NCI-H1694 treated with DMSO at 0.1 percent for 48 hours (cell line): ENCODE measurements at regions not wholly inside any gene's neighbourhood (a gene's known extent, or its start where the extent isn't known, plus 50 kb on each side); places are given as distances from the start of the nearest gene placed in this dataset.

ENCODE experiments used
- DNase-seq: peaks from one replicate; lab custom pipeline; 2025; lab: John Stamatoyannopoulos, UW

DNA sequence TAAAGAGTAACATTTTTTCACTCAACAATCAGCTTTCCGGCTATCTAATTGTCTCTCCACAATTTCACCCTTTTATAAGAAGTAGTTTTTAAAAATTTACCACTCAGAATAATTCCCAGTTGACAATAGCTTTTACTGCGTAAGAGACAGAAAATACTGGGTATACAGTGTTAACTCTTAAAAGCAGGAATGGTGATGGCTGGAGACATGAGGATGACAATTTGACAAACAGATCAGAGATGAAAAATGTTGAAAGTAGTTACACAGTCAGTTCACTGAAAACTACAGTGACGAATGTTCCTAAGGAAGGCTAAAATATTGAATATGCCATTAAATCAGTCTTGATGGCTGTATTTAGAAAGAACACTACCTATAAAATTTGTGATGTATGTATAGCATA, 1146.8 kb upstream of the B3GALT2 start:
- DNase-seq = no peak

DNA sequence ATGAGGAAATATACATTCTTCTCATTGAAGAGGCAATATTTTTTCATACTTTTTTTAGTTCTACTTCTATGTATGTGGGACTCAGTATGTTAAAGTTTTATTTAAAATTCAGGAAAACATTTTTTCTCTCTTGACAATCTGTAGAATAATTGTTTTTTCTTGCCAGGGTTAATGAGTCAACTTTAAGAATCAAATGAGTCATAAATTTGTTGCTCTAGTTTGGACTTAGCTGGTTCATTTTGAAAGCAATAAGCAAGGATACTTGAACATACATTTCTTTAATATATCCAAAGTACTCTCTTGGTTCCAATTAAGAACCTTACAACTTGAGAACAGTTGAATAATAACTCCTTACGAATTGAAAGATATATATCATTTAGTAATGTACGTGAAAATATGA, 1145.3 kb upstream of the B3GALT2 start:
- no peak for DNase-seq

DNA sequence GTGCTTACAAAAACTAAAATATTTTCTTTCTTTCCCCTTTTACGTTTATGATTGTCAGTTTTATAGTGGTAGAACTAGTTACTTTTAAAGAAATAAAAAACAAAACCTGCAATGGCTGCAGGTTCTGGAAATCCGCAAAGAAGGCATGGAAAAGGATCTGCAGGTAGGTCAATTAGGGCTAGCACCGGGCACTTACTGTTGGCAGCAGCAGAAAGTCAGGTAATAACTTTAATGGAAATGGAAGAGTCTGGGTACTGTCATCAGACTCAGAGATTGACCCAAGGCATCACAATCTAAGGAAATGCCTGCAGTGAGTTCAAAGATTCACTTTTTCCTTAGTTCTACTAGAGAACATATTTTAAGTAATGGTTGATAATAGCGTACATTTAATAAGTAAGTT, 1136.3 kb upstream of the B3GALT2 start:
- DNase-seq = no peak

GRCh38 chr1:194318790-194319280, 1132.4 kb upstream of the B3GALT2 start:
- no peak for DNase-seq

DNA sequence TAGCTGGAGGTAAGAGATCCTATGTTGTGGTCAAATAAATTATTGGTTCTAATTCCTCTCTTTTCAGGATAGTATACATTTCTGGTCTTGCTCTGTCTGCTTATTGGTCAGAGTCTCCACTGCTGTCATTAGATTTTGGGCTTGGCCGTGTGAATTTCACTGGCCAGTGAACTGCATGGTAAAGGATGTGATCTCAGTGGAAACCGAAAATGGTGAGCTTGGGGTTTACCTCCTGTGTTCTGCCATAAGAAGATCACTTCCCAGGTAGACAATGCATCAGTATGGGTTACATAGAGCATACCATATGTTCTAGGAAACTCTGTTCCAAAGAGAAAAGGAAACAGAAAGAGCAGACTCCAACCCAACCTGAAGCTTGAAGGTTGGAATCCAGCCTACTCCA, 1123.3 kb upstream of the B3GALT2 start:
- DNase-seq = no peak

DNA sequence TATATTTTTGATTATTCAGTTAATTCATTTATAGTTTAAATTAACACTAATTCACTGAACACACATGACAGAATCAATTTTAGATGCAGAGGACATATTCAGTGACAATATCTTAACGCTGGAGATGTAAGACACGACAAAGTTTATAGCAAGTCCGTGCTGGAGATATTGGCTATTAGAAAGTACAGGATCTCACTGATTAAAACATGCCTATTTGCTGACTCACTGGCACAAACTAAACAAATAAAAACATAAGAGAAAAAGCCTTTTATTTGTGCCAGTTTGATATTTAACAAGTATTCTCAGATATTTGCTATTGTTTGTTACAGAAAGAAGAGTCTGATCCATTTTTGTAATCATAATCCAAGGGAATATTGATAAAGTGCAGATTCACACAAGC, 1122.9 kb upstream of the B3GALT2 start:
- DNase-seq = no peak

DNA sequence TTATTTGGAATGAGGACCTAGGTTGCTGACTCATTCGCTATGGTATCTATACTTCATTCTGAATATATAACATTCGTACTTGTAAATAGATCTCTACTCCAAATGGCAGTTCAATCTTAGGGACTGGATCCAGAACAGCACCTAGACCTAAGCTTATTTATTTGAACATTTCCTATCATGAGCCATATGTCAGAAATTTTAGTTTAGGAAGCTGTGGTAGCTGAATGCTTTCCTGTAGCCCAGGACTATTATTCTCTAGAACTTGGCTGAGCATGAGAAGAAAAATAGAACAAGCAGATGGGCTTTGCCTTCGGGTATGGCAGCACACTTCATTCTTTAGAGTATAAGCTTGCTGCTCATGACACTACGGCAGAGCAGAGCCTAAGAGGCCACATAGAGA, 1114.4 kb upstream of the B3GALT2 start:
- peak; percentile 60 for DNase-seq

DNA sequence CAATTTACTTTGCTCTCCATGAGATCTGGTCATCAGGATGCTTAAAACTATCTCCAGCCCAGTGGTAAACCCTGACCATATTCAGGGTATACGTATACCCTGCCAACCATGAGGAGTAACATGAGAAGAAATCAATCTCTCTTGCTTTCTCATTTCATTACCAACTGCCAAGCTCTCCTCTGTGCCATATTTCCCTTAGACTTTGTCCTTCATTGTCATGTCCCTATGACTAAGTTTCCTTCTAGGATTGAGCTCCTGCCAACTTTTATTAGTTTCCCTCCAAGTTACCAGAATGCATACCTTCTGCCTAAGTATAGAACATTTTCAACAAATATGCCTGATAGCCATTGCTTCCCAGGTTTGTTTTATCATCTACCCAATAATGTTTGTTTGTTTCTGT, 1113.9 kb upstream of the B3GALT2 start:
- no peak for DNase-seq

DNA sequence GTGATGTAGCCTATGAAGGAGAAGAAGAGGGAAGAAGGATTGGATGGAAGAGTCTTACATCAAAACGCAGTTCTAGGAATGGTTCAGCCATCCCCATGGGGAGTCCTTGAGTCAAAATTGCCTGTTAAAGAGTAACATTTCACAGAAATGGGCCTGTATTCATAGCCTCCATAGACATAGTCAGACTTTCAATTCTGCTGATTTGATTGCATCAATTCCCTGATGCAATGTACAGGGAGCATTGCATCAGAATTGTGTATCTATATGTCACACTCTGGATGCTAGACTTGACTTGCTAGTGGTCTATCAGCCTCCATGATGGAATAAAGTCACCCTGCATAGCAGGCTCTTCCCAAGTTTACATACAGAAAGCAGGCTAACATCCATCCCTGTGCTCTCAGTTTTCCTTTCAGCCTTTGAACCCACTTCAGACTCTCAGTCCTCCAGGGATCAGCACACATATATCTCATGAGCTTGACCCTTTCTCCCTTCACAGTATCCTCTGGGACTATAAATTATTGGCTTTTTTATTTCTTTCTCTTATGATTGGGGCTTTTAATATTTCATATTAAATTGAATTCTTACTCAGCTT, 1111.7 kb upstream of the B3GALT2 start:
- DNase-seq = no peak

- no peak for DNase-seq
Measured at GRCh38 chr1:194297094-194297493, 1110.7 kb upstream of the B3GALT2 start.

GRCh38 chr1:194296201-194296600, 1109.8 kb upstream of the B3GALT2 start:
- no peak for DNase-seq

GRCh38 chr1:194295685-194296084, 1109.3 kb upstream of the B3GALT2 start:
- DNase-seq = peak; percentile 5

DNA sequence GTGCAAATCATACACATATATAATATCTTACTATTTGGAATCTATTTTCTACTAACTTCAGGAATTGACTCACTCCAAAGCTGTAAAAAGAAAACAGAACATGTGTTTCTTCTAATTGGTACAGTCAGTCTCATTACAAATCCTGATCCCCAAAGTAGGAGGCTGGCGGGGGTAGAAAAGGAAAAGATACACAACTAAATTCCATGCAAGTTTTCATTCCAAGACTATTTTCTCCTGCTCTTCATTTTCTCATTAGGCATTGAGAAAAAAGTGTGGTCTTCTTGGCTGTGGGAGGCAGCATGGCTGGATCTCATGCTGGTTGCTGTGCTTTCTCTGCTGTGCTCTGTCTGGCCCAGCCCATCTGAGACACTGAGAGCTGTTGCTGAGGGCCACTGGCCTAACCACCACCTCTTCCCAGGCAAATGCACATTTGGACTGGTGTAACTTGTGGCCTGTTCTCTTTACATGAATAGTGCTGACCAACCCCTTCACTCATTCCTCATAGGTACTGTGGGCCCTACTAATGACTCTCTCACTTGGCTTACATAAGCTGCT, 1107.5 kb upstream of the B3GALT2 start:
- no peak for DNase-seq

DNA sequence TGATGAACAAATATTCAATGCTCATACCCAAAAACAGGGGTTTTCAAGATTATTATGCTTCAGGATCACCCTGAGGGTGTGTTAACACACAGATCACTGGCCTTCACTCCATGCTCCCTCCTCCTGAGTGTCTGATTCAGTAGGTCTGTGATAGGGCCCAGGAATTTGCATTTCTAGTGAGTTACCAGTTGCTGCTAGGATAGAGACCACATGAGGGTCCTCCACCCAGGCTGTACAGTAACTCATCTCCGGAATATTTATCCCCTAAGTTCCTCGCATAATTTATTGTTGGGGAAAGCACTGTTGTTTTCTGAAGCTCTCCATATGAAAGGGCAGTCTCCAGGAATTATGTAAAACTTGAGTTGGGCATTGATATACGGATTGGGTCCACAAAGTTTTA, 1106.6 kb upstream of the B3GALT2 start:
- no peak for DNase-seq

DNA sequence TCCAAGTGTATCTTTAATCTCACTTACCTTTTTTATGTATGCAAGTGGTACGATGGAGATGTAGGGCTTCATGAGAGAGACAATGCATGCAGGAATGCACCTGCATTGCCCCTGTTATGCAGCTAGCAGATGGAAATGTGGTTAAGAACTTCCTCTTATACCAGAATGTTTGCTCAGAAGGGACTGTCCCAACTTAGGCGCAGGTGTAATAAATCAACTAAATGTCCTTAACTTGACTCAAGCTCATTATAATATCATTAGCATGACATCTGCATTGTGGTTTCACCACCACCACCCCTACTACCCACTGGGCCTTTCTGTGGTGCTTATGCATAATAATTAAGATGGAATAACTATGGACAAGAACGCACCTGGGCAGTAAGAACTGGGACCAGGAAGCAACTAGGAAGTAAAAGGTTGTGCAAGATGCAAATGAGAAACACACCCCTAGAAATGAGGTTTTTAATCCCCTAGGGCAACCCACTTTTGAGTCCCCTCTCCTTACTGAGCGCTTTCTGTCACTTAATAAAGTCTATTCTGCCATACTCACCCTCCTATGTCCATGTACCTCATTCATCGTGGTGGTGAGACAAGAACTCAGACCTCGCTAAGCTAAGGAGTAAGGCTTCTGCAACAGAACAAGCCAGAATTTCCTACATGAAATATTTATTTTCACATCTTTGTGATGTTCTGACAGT, 1103.3 kb upstream of the B3GALT2 start:
- no peak for DNase-seq

DNA sequence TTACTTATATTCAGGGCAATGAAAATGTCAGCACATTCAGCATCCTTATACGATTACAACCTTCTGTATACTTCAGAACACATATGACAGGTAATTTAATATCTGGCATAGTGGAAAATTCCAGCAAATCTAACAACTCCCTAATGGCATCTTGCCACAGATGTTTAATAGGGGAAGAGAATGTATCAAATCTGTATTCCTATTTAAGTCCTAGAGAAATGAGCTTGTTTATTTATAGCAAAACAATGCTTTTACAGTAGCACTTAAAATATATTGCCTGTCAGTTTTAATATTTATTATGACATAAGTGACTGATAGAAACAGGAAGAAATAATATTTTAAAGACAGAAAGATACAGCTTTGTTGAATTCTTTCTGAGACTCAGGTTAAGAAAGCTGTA, 1101.8 kb upstream of the B3GALT2 start:
- DNase-seq = no peak

- DNase-seq = no peak
Measured at GRCh38 chr1:194281376-194281775, 1095.0 kb upstream of the B3GALT2 start.

- no peak for DNase-seq
Measured at GRCh38 chr1:194280463-194280862, 1094.0 kb upstream of the B3GALT2 start.

GRCh38 chr1:194279975-194280374, 1093.6 kb upstream of the B3GALT2 start:
- DNase-seq = no peak

- DNase-seq = no peak
Measured at GRCh38 chr1:194277927-194278326, 1091.5 kb upstream of the B3GALT2 start.

GRCh38 chr1:194273660-194274059, 1087.2 kb upstream of the B3GALT2 start:
- DNase-seq = no peak

DNA sequence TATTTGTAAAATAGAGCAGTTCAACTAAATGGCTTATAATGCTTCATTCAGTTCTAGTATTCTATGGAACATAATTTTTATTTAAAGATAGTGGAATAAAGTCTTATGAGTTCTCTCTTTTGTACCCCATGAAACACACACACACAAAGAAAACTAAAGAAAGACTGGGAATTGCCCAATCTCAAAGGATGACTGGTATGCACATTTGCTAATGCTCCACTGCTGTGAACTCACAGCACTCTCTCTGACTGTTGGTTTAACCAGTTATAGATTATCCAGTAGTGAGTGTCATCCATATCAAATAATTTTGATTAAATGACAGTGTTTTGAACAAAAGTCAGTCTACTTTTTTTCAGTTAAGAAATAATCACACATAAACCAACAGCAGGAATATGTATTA, 1082.4 kb upstream of the B3GALT2 start:
- DNase-seq = no peak

GRCh38 chr1:194267021-194267420, 1080.6 kb upstream of the B3GALT2 start:
- no peak for DNase-seq

- no peak for DNase-seq
Measured at GRCh38 chr1:194256010-194256409, 1069.6 kb upstream of the B3GALT2 start.
